ENCODE measurements at regions not wholly inside any gene's neighbourhood (a gene's known extent, or its start where the extent isn't known, plus 50 kb on each side); places are given as distances from the start of the nearest gene placed in this dataset.

GRCh38 chr6:30396833-30397479 lies 52.0 kb downstream of the RPP21 start:
- Histone ChIP-seq H3K4me3 (no peak overlapping the region), H3K27ac (no peak overlapping the region), H3K4me1 (ENCODE audit: insufficient read depth) (no peaks in the 10 kb centered on the region), H3K9me3 (no peaks in the 10 kb centered on the region), H3K36me3 (no peaks in the 10 kb centered on the region), H3K27me3 (no peaks in the 10 kb centered on the region)
- TF ChIP-seq EP300 (IDR thresholded peaks at IDR 0.05) (no peak), CTCF (IDR thresholded peaks at IDR 0.05) (peak in 1 of 3 donors; percentile 22), POLR2A (IDR thresholded peaks at IDR 0.05) (no peak)
- DNase-seq = peak; percentile 42 to 79 (median 59)
- intact Hi-C loops (cut with DNase I) = no loop called here
- WGBS, 3 donors = 11 to 14% (median 12%) methylated on average over 15 to 20 of the region's 20 CpGs

- intact Hi-C loops (cut with DNase I) = no loop called here
- TF ChIP-seq EP300 (IDR thresholded peaks at IDR 0.05) (no peak), POLR2A (IDR thresholded peaks at IDR 0.05) (no peak), CTCF (IDR thresholded peaks at IDR 0.05) (no peak)
- WGBS, 3 donors = 59 to 65% (median 61%) methylated on average over 3 of the region's 3 CpGs
Measured at GRCh38 chr6:30397697-30398096, 52.7 kb downstream of the RPP21 start.

GRCh38 chr6:30399390-30400058 lies 54.6 kb downstream of the RPP21 start:
- intact Hi-C loops (cut with DNase I) = no loop called here
- Histone ChIP-seq H3K36me3 (no peaks in the 10 kb centered on the region), H3K4me1 (ENCODE audit: insufficient read depth) (no peaks in the 10 kb centered on the region), H3K27ac (no peak overlapping the region), H3K27me3 (no peaks in the 10 kb centered on the region), H3K9me3 (no peaks in the 10 kb centered on the region), H3K4me3 (no peak overlapping the region)
- TF ChIP-seq EP300 (IDR thresholded peaks at IDR 0.05) (no peak), CTCF (IDR thresholded peaks at IDR 0.05) (no peak), POLR2A (IDR thresholded peaks at IDR 0.05) (no peak)
- DNase-seq = no peak
- WGBS, 3 donors = 88 to 92% (median 91%) methylated on average over 2 of the region's 2 CpGs

More at GRCh38 chr6:30397697-30398096, 52.7 kb downstream of the RPP21 start:
- Histone ChIP-seq H3K36me3 (no peaks in the 10 kb centered on the region), H3K27me3 (no peaks in the 10 kb centered on the region), H3K27ac (no peak overlapping the region), H3K4me3 (no peak overlapping the region), H3K9me3 (no peaks in the 10 kb centered on the region), H3K4me1 (ENCODE audit: insufficient read depth) (no peaks in the 10 kb centered on the region)
- no peak for DNase-seq

GRCh38 chr6:30405934-30406333 lies 61.0 kb downstream of the RPP21 start:
- Histone ChIP-seq H3K27me3 (no peaks in the 10 kb centered on the region), H3K9me3 (peaks cover 0 to 2% of the 10 kb centered on the region in 2 donors), H3K36me3 (no peaks in the 10 kb centered on the region), H3K27ac (no peak overlapping the region), H3K4me3 (no peak overlapping the region), H3K4me1 (ENCODE audit: insufficient read depth) (no peaks in the 10 kb centered on the region)
- DNase-seq = no peak
- TF ChIP-seq EP300 (IDR thresholded peaks at IDR 0.05) (no peak), CTCF (IDR thresholded peaks at IDR 0.05) (no peak), POLR2A (IDR thresholded peaks at IDR 0.05) (no peak)
- intact Hi-C loops (cut with DNase I) = no loop called here
- 59 to 77% (median 68%) methylated on average over 2 of the region's 2 CpGs for WGBS, 3 donors
